Left ventricle myocardium inferior (tissue), 1 donor: ENCODE measurements at regions not wholly inside any gene's neighbourhood (a gene's known extent, or its start where the extent isn't known, plus 50 kb on each side); places are given as distances from the start of the nearest gene placed in this dataset.

Source experiments
- DNase-seq: peaks from one replicate; pipeline ENCODE4 v3.0.0-alpha.2; 2020
- H3K27ac ChIP-seq: fragments of 200-600 bp; replicated peaks from 2 replicates; pipeline ENCODE4 v1.8.0; 2021
- H3K27me3 ChIP-seq: fragments of 200-600 bp; 2 replicates; pipeline ENCODE4 v1.8.0; 2021; ENCODE audit warnings: low read depth
- H3K36me3 ChIP-seq: fragments of 200-600 bp; 2 replicates; pipeline ENCODE4 v1.8.0; 2021
- H3K4me1 ChIP-seq: fragments of 200-600 bp; 2 replicates; pipeline ENCODE4 v1.8.0; 2021
- H3K4me3 ChIP-seq: fragments of 200-600 bp; 2 replicates; pipeline ENCODE4 v1.8.0; 2021; ENCODE audit warnings: mild to moderate bottlenecking, moderate library complexity
- H3K9me3 ChIP-seq: fragments of 200-600 bp; replicated peaks from 2 replicates; pipeline ENCODE4 v1.8.0; 2021
- intact Hi-C: fragments of 100-400 bp; cut with micrococcal nuclease; formaldehyde crosslinking; loops from one replicate; pipeline ENCODE4 v1.11.0; 2022
- TF ChIP-seq, protein P1 (sequence below): fragments of 200-600 bp; IDR thresholded peaks from 2 replicates; pipeline ENCODE4 v1.8.0; 2021; ENCODE audit warnings: antibody characterized with exemption, mild to moderate bottlenecking, borderline replicate concordance
- donor health status: DM: no; HTN: yes; CAD: no; lungs with severe emphysema.

GRCh38 chr11:70526116-70527045, 128.1 kb downstream of the CTTN start:
- Histone ChIP-seq H3K36me3 (no peaks in the 10 kb centered on the region), H3K9me3 (no peaks in the 10 kb centered on the region), H3K4me3 (no peak overlapping the region), H3K27ac (no peak overlapping the region), H3K4me1 (peaks cover 5% of the 10 kb centered on the region), H3K27me3 (peaks cover 49% of the 10 kb centered on the region)
- TF ChIP-seq, protein P1, sequence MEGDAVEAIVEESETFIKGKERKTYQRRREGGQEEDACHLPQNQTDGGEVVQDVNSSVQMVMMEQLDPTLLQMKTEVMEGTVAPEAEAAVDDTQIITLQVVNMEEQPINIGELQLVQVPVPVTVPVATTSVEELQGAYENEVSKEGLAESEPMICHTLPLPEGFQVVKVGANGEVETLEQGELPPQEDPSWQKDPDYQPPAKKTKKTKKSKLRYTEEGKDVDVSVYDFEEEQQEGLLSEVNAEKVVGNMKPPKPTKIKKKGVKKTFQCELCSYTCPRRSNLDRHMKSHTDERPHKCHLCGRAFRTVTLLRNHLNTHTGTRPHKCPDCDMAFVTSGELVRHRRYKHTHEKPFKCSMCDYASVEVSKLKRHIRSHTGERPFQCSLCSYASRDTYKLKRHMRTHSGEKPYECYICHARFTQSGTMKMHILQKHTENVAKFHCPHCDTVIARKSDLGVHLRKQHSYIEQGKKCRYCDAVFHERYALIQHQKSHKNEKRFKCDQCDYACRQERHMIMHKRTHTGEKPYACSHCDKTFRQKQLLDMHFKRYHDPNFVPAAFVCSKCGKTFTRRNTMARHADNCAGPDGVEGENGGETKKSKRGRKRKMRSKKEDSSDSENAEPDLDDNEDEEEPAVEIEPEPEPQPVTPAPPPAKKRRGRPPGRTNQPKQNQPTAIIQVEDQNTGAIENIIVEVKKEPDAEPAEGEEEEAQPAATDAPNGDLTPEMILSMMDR: no peak
- intact Hi-C loops: no loop called here
- no peak for DNase-seq

DNA sequence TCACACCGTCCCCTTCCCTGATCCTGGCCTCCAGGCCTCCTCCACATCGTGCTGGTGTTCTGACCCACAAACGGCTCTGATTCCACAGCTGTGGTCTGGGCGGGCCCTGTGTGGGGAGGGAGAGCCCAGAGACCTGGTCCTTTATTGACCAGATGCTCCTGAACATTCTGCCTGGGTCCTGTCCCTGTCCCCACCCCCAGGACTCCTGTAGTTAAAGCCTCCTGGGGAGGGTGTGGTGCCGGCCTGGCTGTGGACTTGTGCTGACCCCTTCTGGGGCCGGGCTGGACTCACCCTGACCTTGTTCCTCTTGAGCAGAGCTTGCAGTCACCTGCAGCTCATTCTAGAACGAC, 128.7 kb downstream of the CTTN start:
- no peak for DNase-seq
- intact Hi-C loops: no loop called here
- TF ChIP-seq, protein P1: no peak
- H3K36me3 ChIP-seq: no peaks in the 10 kb centered on the region
- H3K4me1 ChIP-seq: peaks cover 5% of the 10 kb centered on the region
- no peaks in the 10 kb centered on the region for H3K9me3 ChIP-seq
- peaks cover 42% of the 10 kb centered on the region for H3K27me3 ChIP-seq
- no peak overlapping the region for H3K27ac ChIP-seq
- no peak overlapping the region for H3K4me3 ChIP-seq

- Histone ChIP-seq H3K4me1 (peaks cover 5% of the 10 kb centered on the region), H3K9me3 (no peaks in the 10 kb centered on the region), H3K27ac (no peak overlapping the region), H3K4me3 (no peak overlapping the region), H3K36me3 (no peaks in the 10 kb centered on the region), H3K27me3 (peaks cover 37% of the 10 kb centered on the region)
- TF ChIP-seq, protein P1: no peak
- intact Hi-C loops: no loop called here
- no peak for DNase-seq
Observed at GRCh38 chr11:70527429-70528045, 129.2 kb downstream of the CTTN start.

- peaks cover 30% of the 10 kb centered on the region for H3K27me3 ChIP-seq
- no peaks in the 10 kb centered on the region for H3K9me3 ChIP-seq
- H3K27ac ChIP-seq: no peak overlapping the region
- intact Hi-C loops: no loop called here
- H3K4me1 ChIP-seq: peaks cover 5% of the 10 kb centered on the region
- H3K36me3 ChIP-seq: no peaks in the 10 kb centered on the region
- no peak overlapping the region for H3K4me3 ChIP-seq
- DNase-seq: no peak
- TF ChIP-seq, protein P1: no peak
Observed at GRCh38 chr11:70528046-70528793, 129.9 kb downstream of the CTTN start.

GRCh38 chr11:70528794-70529580, 130.7 kb downstream of the CTTN start:
- Histone ChIP-seq H3K4me3 (no peak overlapping the region), H3K4me1 (peaks cover 5% of the 10 kb centered on the region), H3K27me3 (peaks cover 23% of the 10 kb centered on the region), H3K9me3 (no peaks in the 10 kb centered on the region), H3K27ac (no peak overlapping the region), H3K36me3 (no peaks in the 10 kb centered on the region)
- intact Hi-C loops: no loop called here
- TF ChIP-seq, protein P1: no peak
- DNase-seq: no peak
